Hypothalamus (tissue), 51 donors: ENCODE measurements at regions not wholly inside any gene's neighbourhood (a gene's known extent, or its start where the extent isn't known, plus 50 kb on each side); places are given as distances from the start of the nearest gene placed in this dataset.

Source experiments
- DNase-seq, 51 donors: peaks; one replicate each; lab custom pipeline; 2025; lab: John Stamatoyannopoulos, UW

- no peak for DNase-seq
Observed at GRCh38 chr6:16078064-16078463, 50.8 kb upstream of the MYLIP start.

GRCh38 chr6:16069671-16070070 is 59.2 kb upstream of the MYLIP start:
- DNase-seq, result no peak

GRCh38 chr6:16069222-16069621 is 59.7 kb upstream of the MYLIP start:
- no peak for DNase-seq

- DNase-seq, result no peak
Observed at GRCh38 chr6:16067568-16067967, 61.3 kb upstream of the MYLIP start.

- no peak for DNase-seq
Observed at GRCh38 chr6:16064671-16065072, 64.2 kb upstream of the MYLIP start.

- no peak for DNase-seq
Observed at GRCh38 chr6:16063580-16063979, 65.3 kb upstream of the MYLIP start.

GRCh38 chr6:16061818-16062217 is 67.1 kb upstream of the MYLIP start:
- DNase-seq, result no peak

- no peak for DNase-seq
Observed at GRCh38 chr6:16060039-16060438, 68.8 kb upstream of the MYLIP start.

- DNase-seq, result no peak
Observed at GRCh38 chr6:16059496-16059895, 69.4 kb upstream of the MYLIP start.

GRCh38 chr6:16058929-16059345 is 69.9 kb upstream of the MYLIP start:
- DNase-seq, result no peak

GRCh38 chr6:16058201-16058928 is 70.5 kb upstream of the MYLIP start:
- DNase-seq, result peak in 1 of 51 donors; percentile 6

GRCh38 chr6:16057446-16057845 is 71.4 kb upstream of the MYLIP start:
- peak in 1 of 51 donors; percentile 12 for DNase-seq

GRCh38 chr6:16056263-16056870 is 72.5 kb upstream of the MYLIP start:
- no peak for DNase-seq

GRCh38 chr6:16055852-16056251 is 73.0 kb upstream of the MYLIP start:
- no peak for DNase-seq

- DNase-seq, result no peak
Observed at GRCh38 chr6:16049168-16049567, 79.7 kb upstream of the MYLIP start.

- peak in 1 of 51 donors; percentile 10 for DNase-seq
Observed at GRCh38 chr6:16048221-16048620, 80.7 kb upstream of the MYLIP start.

- DNase-seq, result no peak
Observed at GRCh38 chr6:16047435-16047990, 81.4 kb upstream of the MYLIP start.

GRCh38 chr6:16045238-16045637 is 83.6 kb upstream of the MYLIP start:
- no peak for DNase-seq

- no peak for DNase-seq
Observed at GRCh38 chr6:16044211-16044643, 84.7 kb upstream of the MYLIP start.

GRCh38 chr6:16043171-16044135 is 85.4 kb upstream of the MYLIP start:
- DNase-seq, result no peak

- no peak for DNase-seq
Observed at GRCh38 chr6:16042751-16043150, 86.1 kb upstream of the MYLIP start.
